ENCODE measurements at regions not wholly inside any gene's neighbourhood (a gene's known extent, or its start where the extent isn't known, plus 50 kb on each side); places are given as distances from the start of the nearest gene placed in this dataset.

GRCh38 chr12:58033831-58034230, 92.5 kb downstream of the ATP23 start:
- no peaks in the 10 kb centered on the region for H3K4me1 ChIP-seq
- H3K27ac ChIP-seq: no peak overlapping the region
- TF ChIP-seq CTCF (IDR thresholded peaks at IDR 0.05): no peak
- H3K27me3 ChIP-seq: no peaks in the 10 kb centered on the region
- peaks cover 0 to 11% of the 10 kb centered on the region in 2 donors for H3K9me3 ChIP-seq
- intact Hi-C loops (cut with DNase I): no loop called here
- H3K36me3 ChIP-seq: no peaks in the 10 kb centered on the region
- no peak for DNase-seq (ENCODE audit: low spot score in 2 of 2)
- no peak overlapping the region for H3K4me3 ChIP-seq

- Histone ChIP-seq H3K27ac (no peak overlapping the region), H3K4me1 (no peaks in the 10 kb centered on the region), H3K9me3 (peaks cover 0 to 13% of the 10 kb centered on the region in 2 donors), H3K36me3 (no peaks in the 10 kb centered on the region), H3K27me3 (no peaks in the 10 kb centered on the region), H3K4me3 (no peak overlapping the region)
- intact Hi-C loops (cut with DNase I): no loop called here
- no peak for TF ChIP-seq CTCF (IDR thresholded peaks at IDR 0.05)
- DNase-seq (ENCODE audit: low spot score in 2 of 2): no peak
Measured at GRCh38 chr12:58034311-58034710, 92.9 kb downstream of the ATP23 start.

- no peak for TF ChIP-seq CTCF (IDR thresholded peaks at IDR 0.05)
- Histone ChIP-seq H3K4me3 (no peak overlapping the region), H3K36me3 (no peaks in the 10 kb centered on the region), H3K27me3 (no peaks in the 10 kb centered on the region), H3K9me3 (peaks cover 0 to 13% of the 10 kb centered on the region in 2 donors), H3K27ac (no peak overlapping the region), H3K4me1 (no peaks in the 10 kb centered on the region)
- intact Hi-C loops (cut with DNase I): no loop called here
- DNase-seq (ENCODE audit: low spot score in 2 of 2): no peak
Measured at GRCh38 chr12:58034712-58035111, 93.3 kb downstream of the ATP23 start.

- Histone ChIP-seq H3K36me3 (no peaks in the 10 kb centered on the region), H3K27ac (no peak overlapping the region), H3K9me3 (peaks cover 0 to 13% of the 10 kb centered on the region in 2 donors), H3K4me1 (no peaks in the 10 kb centered on the region), H3K4me3 (no peak overlapping the region), H3K27me3 (no peaks in the 10 kb centered on the region)
- TF ChIP-seq CTCF (IDR thresholded peaks at IDR 0.05): no peak
- intact Hi-C loops (cut with DNase I): no loop called here
- DNase-seq (ENCODE audit: low spot score in 2 of 2): no peak
Measured at GRCh38 chr12:58041441-58041840, 100.1 kb downstream of the ATP23 start.

GRCh38 chr12:58044966-58045365, 103.6 kb downstream of the ATP23 start:
- Histone ChIP-seq H3K36me3 (no peaks in the 10 kb centered on the region), H3K4me3 (no peak overlapping the region), H3K27me3 (no peaks in the 10 kb centered on the region), H3K27ac (no peak overlapping the region), H3K9me3 (no peaks in the 10 kb centered on the region), H3K4me1 (no peaks in the 10 kb centered on the region)
- intact Hi-C loops (cut with DNase I): no loop called here
- TF ChIP-seq CTCF (IDR thresholded peaks at IDR 0.05): no peak
- no peak for DNase-seq (ENCODE audit: low spot score in 2 of 2)

- no peak overlapping the region for H3K4me3 ChIP-seq
- TF ChIP-seq CTCF (IDR thresholded peaks at IDR 0.05): no peak
- intact Hi-C loops (cut with DNase I): no loop called here
- no peaks in the 10 kb centered on the region for H3K4me1 ChIP-seq
- H3K27ac ChIP-seq: no peak overlapping the region
- no peaks in the 10 kb centered on the region for H3K36me3 ChIP-seq
- no peaks in the 10 kb centered on the region for H3K9me3 ChIP-seq
- DNase-seq (ENCODE audit: low spot score in 2 of 2): no peak
- H3K27me3 ChIP-seq: no peaks in the 10 kb centered on the region
Measured at GRCh38 chr12:58046271-58046670, 104.9 kb downstream of the ATP23 start.
